HepG2 (cell line): ENCODE measurements at regions not wholly inside any gene's neighbourhood (a gene's known extent, or its start where the extent isn't known, plus 50 kb on each side); places are given as distances from the start of the nearest gene placed in this dataset.
A peak's percentile ranks its signal among the peaks of the same experiment; 100 is the strongest.

Source experiments
- ATAC-seq: fragments of 200-7000 bp; cut with Tn5 transposase; 3 replicates; pipeline ENCODE4 v1.9.1; 2020; ENCODE audit warnings: mild to moderate bottlenecking, moderate library complexity
- BruUV-seq: library from RNA; stranded (reverse); fragments of 400-500 nt; replicated peaks from 2 replicates; lab custom pipeline; 2021; lab: Mats Ljungman, UMichigan
- CTCF ChIA-PET: fragments of 300-600 bp; formaldehyde crosslinking; extraction: SDS; loops from one replicate; lab custom pipeline; 2021; ENCODE audit warnings: low total read pairs, inconsistent platforms, low intra/inter-chr PET ratio; lab: Yijun Ruan, JAX
- POLR2A ChIA-PET: fragments of 350-600 bp; sonication (Branson Sonifier 250); formaldehyde crosslinking; loops from one replicate; lab custom pipeline; 2020; ENCODE audit warnings: antibody characterized with exemption, inconsistent platforms; lab: Yijun Ruan, JAX
- DNase-seq: peaks from one replicate; pipeline ENCODE4 v3.0.0-alpha.2; 2015; ENCODE audit warnings: low spot score
- FAIRE-seq: peaks from 3 replicates; lab custom pipeline; 2011; peaks lifted over from hg19 to GRCh38; lab: Jason Lieb, UNC
- H2AFZ ChIP-seq: one replicate; pipeline ENCODE4 v1.6.1; 2011; ENCODE audit warnings: low read length, inconsistent platforms
- H3K27ac ChIP-seq: fragments of 300-600 bp; 3 replicates; pipeline ENCODE4 v1.8.0; 2011; ENCODE audit warnings: mixed run types, mild to moderate bottlenecking, mixed read lengths, low read length, inconsistent platforms; ENCODE audit not compliant: insufficient read depth; ENCODE audit errors: extremely low read length
- H3K27me3 ChIP-seq, 2 experiments: fragments of 200-600 bp in 1 of 2; 2 replicates in 1 of 2; 3 replicates in 1 of 2; pipeline versions ENCODE4 v1.6.0 to v1.8.0; 2011; ENCODE audit warnings: low read length in 2 of 2, mild to moderate bottlenecking in 2 of 2, moderate library complexity in 2 of 2, inconsistent platforms in 1 of 2; ENCODE audit not compliant: insufficient read depth in 2 of 2, control insufficient read depth in 1 of 2
- H3K36me3 ChIP-seq, 2 experiments: fragments of 200-600 bp in 1 of 2; replicated peaks in 1 of 2; 2 replicates in 1 of 2; 3 replicates in 1 of 2; pipeline versions ENCODE4 v1.5.1 to v1.8.0; 2011; ENCODE audit warnings: low read length in 2 of 2, inconsistent platforms in 1 of 2; ENCODE audit not compliant: insufficient read depth in 2 of 2, control insufficient read depth in 1 of 2
- H3K4me1 ChIP-seq: 2 replicates; pipeline ENCODE4 v1.5.1; 2012; ENCODE audit warnings: low read length, inconsistent platforms; ENCODE audit not compliant: insufficient read depth
- H3K4me2 ChIP-seq: 2 replicates; pipeline ENCODE4 v1.6.0; 2011; ENCODE audit warnings: low read depth, low read length, inconsistent platforms
- H3K4me3 ChIP-seq, 3 experiments: fragments of 200-600 bp in 1 of 3; sonication (generic), shearing (Covaris generic) in 1 of 3; replicated peaks in 1 of 3; 2 replicates each; pipeline ENCODE4 v1.5.1; 2011 to 2016; ENCODE audit warnings: low read length in 3 of 3, inconsistent platforms in 2 of 3, low read depth in 2 of 3, mild to moderate bottlenecking in 2 of 3, control low read depth in 1 of 3, mixed read lengths in 1 of 3; ENCODE audit not compliant: insufficient read depth in 1 of 3
- H3K79me2 ChIP-seq: one replicate; pipeline ENCODE4 v1.6.1; 2011; ENCODE audit warnings: low read length, inconsistent platforms; ENCODE audit not compliant: insufficient read depth
- H3K9ac ChIP-seq: 2 replicates; pipeline ENCODE4 v1.6.0; 2011; ENCODE audit warnings: mild to moderate bottlenecking, low read depth, low read length, inconsistent platforms; ENCODE audit not compliant: insufficient read depth
- H3K9me3 ChIP-seq: 2 replicates; pipeline ENCODE4 v1.5.1; 2012; ENCODE audit warnings: mild to moderate bottlenecking, low read length
- H4K20me1 ChIP-seq: 2 replicates; pipeline ENCODE4 v1.6.0; 2011; ENCODE audit warnings: inconsistent platforms, mild to moderate bottlenecking, low read length, moderate library complexity; ENCODE audit not compliant: insufficient read depth
- FOXC1 ChIP-seq: sonication (generic); formaldehyde crosslinking; IDR thresholded peaks from 2 replicates; pipeline ENCODE4 v1.8.0; 2022; ENCODE audit warnings: mild to moderate bottlenecking, missing genetic modification reagents, borderline replicate concordance
- HDAC1 ChIP-seq: sonication (generic); formaldehyde crosslinking; IDR thresholded peaks from 2 replicates; pipeline ENCODE4 v1.5.1; 2020; ENCODE audit warnings: mild to moderate bottlenecking, missing genetic modification reagents
- MIER2 ChIP-seq: IDR thresholded peaks from 2 replicates; pipeline ENCODE4 v1.6.1; 2016; ENCODE audit warnings: missing biosample characterization, missing genetic modification reagents
- NKX3-1 ChIP-seq: sonication (generic); formaldehyde crosslinking; IDR thresholded peaks from 2 replicates; pipeline ENCODE4 v1.5.0; 2020; ENCODE audit warnings: missing genetic modification reagents
- NPAS2 ChIP-seq: sonication (generic); formaldehyde crosslinking; IDR thresholded peaks from 2 replicates; pipeline ENCODE4 v1.8.0; 2022; ENCODE audit warnings: mild to moderate bottlenecking, missing genetic modification reagents, borderline replicate concordance
- RBM39 ChIP-seq: fragments of 200-400 bp; formaldehyde crosslinking; IDR thresholded peaks from one replicate; pipeline ENCODE4 v1.6.1; 2018; ENCODE audit warnings: antibody characterized with exemption, mild to moderate bottlenecking, low read depth, low read length; ENCODE audit not compliant: poor library complexity, severe bottlenecking
- WIZ ChIP-seq: sonication (generic); formaldehyde crosslinking; IDR thresholded peaks from 2 replicates; pipeline ENCODE4 v1.5.1; 2020; ENCODE audit warnings: mild to moderate bottlenecking, missing genetic modification reagents
- ZBTB42 ChIP-seq: sonication (generic); formaldehyde crosslinking; IDR thresholded peaks from 2 replicates; pipeline ENCODE4 v1.5.0; 2020; ENCODE audit warnings: mild to moderate bottlenecking, missing genetic modification reagents
- ZNF282 ChIP-seq: fragments of 450-650 bp; IDR thresholded peaks from 2 replicates; pipeline ENCODE4 v1.6.1; 2018; ENCODE audit not compliant: partially characterized antibody
- ZNF567 ChIP-seq: sonication (generic); formaldehyde crosslinking; IDR thresholded peaks from 2 replicates; pipeline ENCODE4 v1.8.1; 2023; ENCODE audit warnings: mild to moderate bottlenecking, missing genetic modification reagents, borderline replicate concordance
- ZNF589 ChIP-seq: sonication (generic); formaldehyde crosslinking; conservative IDR thresholded peaks from 2 replicates; pipeline ENCODE4 v1.8.0; 2022; ENCODE audit warnings: mild to moderate bottlenecking, moderate library complexity, missing genetic modification reagents
- WGBS: methylation state at CpG from one replicate; pipeline ENCODE4 v1.1.6; 2017; ENCODE audit warnings: low lambda C conversion rate; 5-methylcytosine and 5-hydroxymethylcytosine counted together
- in situ Hi-C: cut with HindIII; loops from 2 replicates; pipeline ENCODE4 v1.10.0; 2017; ENCODE audit warnings: low pct_unique_long_range_greater_than_20kb; ENCODE audit not compliant: extremely low pct_ligation_motif_present
- intact Hi-C: fragments of 100-400 bp; cut with micrococcal nuclease; formaldehyde crosslinking; loops from one replicate; pipeline ENCODE4 v1.10.0; 2022; ENCODE audit not compliant: unreplicated experiment
- TF ChIP-seq, protein P1 (sequence below): sonication (generic); formaldehyde crosslinking; IDR thresholded peaks from 2 replicates; pipeline ENCODE4 v1.9.0; 2022; ENCODE audit warnings: missing genetic modification reagents, mild to moderate bottlenecking, borderline replicate concordance
- TF ChIP-seq, protein P2 (sequence below): sonication (generic); formaldehyde crosslinking; IDR thresholded peaks from 2 replicates; pipeline ENCODE4 v1.4.0; 2020; ENCODE audit warnings: missing genetic modification reagents
- TF ChIP-seq, protein P3 (sequence below): fragments of 450-650 bp; IDR thresholded peaks from 2 replicates; pipeline ENCODE4 v1.6.1; 2017; ENCODE audit warnings: mild to moderate bottlenecking
- TF ChIP-seq, protein P4 (sequence below): sonication (generic); formaldehyde crosslinking; IDR thresholded peaks from 2 replicates; pipeline ENCODE4 v1.4.0; 2020; ENCODE audit warnings: missing genetic modification reagents

DNA sequence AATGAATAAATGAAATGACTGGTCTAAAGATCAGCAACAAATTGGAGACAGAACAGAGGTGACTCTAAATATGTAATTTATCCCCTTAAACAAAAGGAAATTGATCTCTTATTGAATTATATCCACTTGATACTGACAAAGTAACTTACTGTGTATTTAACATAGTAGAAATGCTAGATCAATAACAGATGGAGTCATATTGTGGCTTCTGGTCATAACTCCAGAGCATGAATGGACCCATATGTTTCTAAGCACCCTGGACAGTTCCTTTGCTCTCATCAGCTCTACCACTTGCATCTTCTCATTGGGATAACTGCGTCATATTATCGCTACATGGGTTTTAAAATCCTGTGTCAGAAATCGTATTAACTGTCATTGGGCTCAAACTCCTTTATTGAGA is 222.3 kb downstream of the ETS1 start:
- no peaks in the 10 kb centered on the region for H3K4me1 ChIP-seq
- no peaks in the 10 kb centered on the region for H3K79me2 ChIP-seq
- no TSS peak for BruUV-seq
- H3K36me3 ChIP-seq: no peaks in the 10 kb centered on the region
- DNase-seq (peak; percentile 12), FAIRE-seq (no peak), ATAC-seq (no peak)
- no peaks in the 10 kb centered on the region for H3K9me3 ChIP-seq
- WGBS: 0% methylated on average over 3 of the region's 3 CpGs
- ChIA-PET POLR2A (no interaction called here), CTCF (no interaction called here)
- H3K9ac ChIP-seq: no peak overlapping the region
- no peak overlapping the region for H2AFZ ChIP-seq
- no peaks in the 10 kb centered on the region for H4K20me1 ChIP-seq
- H3K4me2 ChIP-seq: no peak overlapping the region
- in situ Hi-C loops: no loop called here
- H3K27ac ChIP-seq: no peak overlapping the region
- intact Hi-C loops: no loop called here
- H3K27me3 ChIP-seq: no peaks in the 10 kb centered on the region; a peak in 1 of 5 replicates
- H3K4me3 ChIP-seq: no peak overlapping the region
- TF ChIP-seq ZNF589 (no peak), NPAS2 (no peak), ZNF282 (no peak), WIZ (0 out of 2 replicates have a peak, but pooled peaks have one; percentile 35), MIER2 (CRISPR knock-in tag) (peak; percentile 95), ZBTB42 (CRISPR knock-in tag) (no peak), NKX3-1 (CRISPR knock-in tag) (no peak), HDAC1 (CRISPR knock-in tag) (no peak), ZNF567 (CRISPR knock-in tag) (no peak), RBM39 (no peak), FOXC1 (CRISPR knock-in tag) (no peak)
- TF ChIP-seq, protein P1, sequence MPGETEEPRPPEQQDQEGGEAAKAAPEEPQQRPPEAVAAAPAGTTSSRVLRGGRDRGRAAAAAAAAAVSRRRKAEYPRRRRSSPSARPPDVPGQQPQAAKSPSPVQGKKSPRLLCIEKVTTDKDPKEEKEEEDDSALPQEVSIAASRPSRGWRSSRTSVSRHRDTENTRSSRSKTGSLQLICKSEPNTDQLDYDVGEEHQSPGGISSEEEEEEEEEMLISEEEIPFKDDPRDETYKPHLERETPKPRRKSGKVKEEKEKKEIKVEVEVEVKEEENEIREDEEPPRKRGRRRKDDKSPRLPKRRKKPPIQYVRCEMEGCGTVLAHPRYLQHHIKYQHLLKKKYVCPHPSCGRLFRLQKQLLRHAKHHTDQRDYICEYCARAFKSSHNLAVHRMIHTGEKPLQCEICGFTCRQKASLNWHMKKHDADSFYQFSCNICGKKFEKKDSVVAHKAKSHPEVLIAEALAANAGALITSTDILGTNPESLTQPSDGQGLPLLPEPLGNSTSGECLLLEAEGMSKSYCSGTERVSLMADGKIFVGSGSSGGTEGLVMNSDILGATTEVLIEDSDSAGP: no peak
- TF ChIP-seq, protein P2, sequence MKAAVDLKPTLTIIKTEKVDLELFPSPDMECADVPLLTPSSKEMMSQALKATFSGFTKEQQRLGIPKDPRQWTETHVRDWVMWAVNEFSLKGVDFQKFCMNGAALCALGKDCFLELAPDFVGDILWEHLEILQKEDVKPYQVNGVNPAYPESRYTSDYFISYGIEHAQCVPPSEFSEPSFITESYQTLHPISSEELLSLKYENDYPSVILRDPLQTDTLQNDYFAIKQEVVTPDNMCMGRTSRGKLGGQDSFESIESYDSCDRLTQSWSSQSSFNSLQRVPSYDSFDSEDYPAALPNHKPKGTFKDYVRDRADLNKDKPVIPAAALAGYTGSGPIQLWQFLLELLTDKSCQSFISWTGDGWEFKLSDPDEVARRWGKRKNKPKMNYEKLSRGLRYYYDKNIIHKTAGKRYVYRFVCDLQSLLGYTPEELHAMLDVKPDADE (CRISPR knock-in tag): no peak
- TF ChIP-seq, protein P3, sequence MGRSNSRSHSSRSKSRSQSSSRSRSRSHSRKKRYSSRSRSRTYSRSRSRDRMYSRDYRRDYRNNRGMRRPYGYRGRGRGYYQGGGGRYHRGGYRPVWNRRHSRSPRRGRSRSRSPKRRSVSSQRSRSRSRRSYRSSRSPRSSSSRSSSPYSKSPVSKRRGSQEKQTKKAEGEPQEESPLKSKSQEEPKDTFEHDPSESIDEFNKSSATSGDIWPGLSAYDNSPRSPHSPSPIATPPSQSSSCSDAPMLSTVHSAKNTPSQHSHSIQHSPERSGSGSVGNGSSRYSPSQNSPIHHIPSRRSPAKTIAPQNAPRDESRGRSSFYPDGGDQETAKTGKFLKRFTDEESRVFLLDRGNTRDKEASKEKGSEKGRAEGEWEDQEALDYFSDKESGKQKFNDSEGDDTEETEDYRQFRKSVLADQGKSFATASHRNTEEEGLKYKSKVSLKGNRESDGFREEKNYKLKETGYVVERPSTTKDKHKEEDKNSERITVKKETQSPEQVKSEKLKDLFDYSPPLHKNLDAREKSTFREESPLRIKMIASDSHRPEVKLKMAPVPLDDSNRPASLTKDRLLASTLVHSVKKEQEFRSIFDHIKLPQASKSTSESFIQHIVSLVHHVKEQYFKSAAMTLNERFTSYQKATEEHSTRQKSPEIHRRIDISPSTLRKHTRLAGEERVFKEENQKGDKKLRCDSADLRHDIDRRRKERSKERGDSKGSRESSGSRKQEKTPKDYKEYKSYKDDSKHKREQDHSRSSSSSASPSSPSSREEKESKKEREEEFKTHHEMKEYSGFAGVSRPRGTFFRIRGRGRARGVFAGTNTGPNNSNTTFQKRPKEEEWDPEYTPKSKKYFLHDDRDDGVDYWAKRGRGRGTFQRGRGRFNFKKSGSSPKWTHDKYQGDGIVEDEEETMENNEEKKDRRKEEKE: no peak
- TF ChIP-seq, protein P4, sequence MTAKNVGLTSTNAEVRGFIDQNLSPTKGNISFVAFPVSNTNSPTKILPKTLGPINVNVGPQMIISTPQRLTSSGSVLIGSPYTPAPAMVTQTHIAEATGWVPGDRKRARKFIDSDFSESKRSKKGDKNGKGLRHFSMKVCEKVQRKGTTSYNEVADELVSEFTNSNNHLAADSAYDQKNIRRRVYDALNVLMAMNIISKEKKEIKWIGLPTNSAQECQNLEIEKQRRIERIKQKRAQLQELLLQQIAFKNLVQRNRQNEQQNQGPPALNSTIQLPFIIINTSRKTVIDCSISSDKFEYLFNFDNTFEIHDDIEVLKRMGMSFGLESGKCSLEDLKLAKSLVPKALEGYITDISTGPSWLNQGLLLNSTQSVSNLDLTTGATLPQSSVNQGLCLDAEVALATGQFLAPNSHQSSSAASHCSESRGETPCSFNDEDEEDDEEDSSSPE (CRISPR knock-in tag): no peak
